IPS-NIHi7 (cell line): ENCODE measurements at regions not wholly inside any gene's neighbourhood (a gene's known extent, or its start where the extent isn't known, plus 50 kb on each side); places are given as distances from the start of the nearest gene placed in this dataset.
"Not testable (repeated sequence)": the region's sequence is repeated elsewhere in the genome, so short reads cannot be mapped to it uniquely, and the experiment has no call there.

Experiments
- DNase-seq: peaks from one replicate; pipeline ENCODE4 v3.0.0; 2012; ENCODE audit warnings: mixed read lengths; ENCODE audit errors: extremely low spot score

- DNase-seq = no peak
Measured at GRCh38 chr3:72627271-72627670, 221.0 kb downstream of the SHQ1 start.

GRCh38 chr3:72625602-72626337 lies 222.5 kb downstream of the SHQ1 start:
- no peak for DNase-seq

- no peak for DNase-seq
Measured at GRCh38 chr3:72624656-72625055, 223.6 kb downstream of the SHQ1 start.

GRCh38 chr3:72618739-72619138 lies 229.5 kb downstream of the SHQ1 start:
- DNase-seq = no peak

- no peak for DNase-seq
Measured at GRCh38 chr3:72617424-72618024, 230.7 kb downstream of the SHQ1 start.

GRCh38 chr3:72615776-72616175 lies 232.5 kb downstream of the SHQ1 start:
- no peak for DNase-seq

- DNase-seq = no peak
Measured at GRCh38 chr3:72615182-72615581, 233.1 kb downstream of the SHQ1 start.

GRCh38 chr3:72614394-72615074 lies 233.7 kb downstream of the SHQ1 start:
- DNase-seq = no peak

GRCh38 chr3:72613871-72614270 lies 234.4 kb downstream of the SHQ1 start:
- no peak for DNase-seq

GRCh38 chr3:72609114-72609513 lies 239.1 kb downstream of the SHQ1 start:
- not testable (repeated sequence) for DNase-seq

GRCh38 chr3:72606005-72606800 lies 242.0 kb downstream of the SHQ1 start:
- DNase-seq = no peak

GRCh38 chr3:72604328-72604727 lies 243.9 kb downstream of the SHQ1 start:
- no peak for DNase-seq

GRCh38 chr3:72601983-72602750 lies 246.1 kb downstream of the SHQ1 start:
- no peak for DNase-seq

- no peak for DNase-seq
Measured at GRCh38 chr3:72601060-72601459, 247.2 kb downstream of the SHQ1 start.

- peak; percentile 43 for DNase-seq
Measured at GRCh38 chr3:72597756-72598195, 250.5 kb downstream of the SHQ1 start.

GRCh38 chr3:72597043-72597442 lies 251.2 kb downstream of the SHQ1 start:
- no peak for DNase-seq

GRCh38 chr3:72595927-72596610 lies 252.2 kb downstream of the SHQ1 start:
- no peak for DNase-seq

- no peak for DNase-seq
Measured at GRCh38 chr3:72595376-72595775, 252.9 kb downstream of the SHQ1 start.

GRCh38 chr3:72594615-72595215 lies 253.5 kb downstream of the SHQ1 start:
- DNase-seq = no peak

GRCh38 chr3:72593881-72594397 lies 254.3 kb downstream of the SHQ1 start:
- DNase-seq = no peak
